ENCODE measurements at regions not wholly inside any gene's neighbourhood (a gene's known extent, or its start where the extent isn't known, plus 50 kb on each side); places are given as distances from the start of the nearest gene placed in this dataset.

GRCh38 chr2:5983511-5984272 lies 291.5 kb downstream of the SOX11 start:
- H3K27me3 Mint-ChIP-seq (ENCODE audit: low read depth in 3 of 3): peaks cover 0 to 2% (median 1%) of the 10 kb centered on the region in 3 donors
- no peak overlapping the region for H3K4me3 Mint-ChIP-seq
- no peak overlapping the region for H3K27ac Mint-ChIP-seq
- no peaks in the 10 kb centered on the region for H3K4me1 Mint-ChIP-seq
- H3K36me3 Mint-ChIP-seq: no peaks in the 10 kb centered on the region
- no peak for DNase-seq
- peaks cover 0 to 7% (median 2%) of the 10 kb centered on the region in 6 donors for H3K9me3 Mint-ChIP-seq

GRCh38 chr2:5984273-5984655 lies 292.1 kb downstream of the SOX11 start:
- Mint-ChIP-seq H3K4me3 (no peak overlapping the region), H3K27me3 (ENCODE audit: low read depth in 3 of 3) (peaks cover 0 to 2% (median 1%) of the 10 kb centered on the region in 3 donors), H3K27ac (no peak overlapping the region), H3K36me3 (no peaks in the 10 kb centered on the region), H3K9me3 (peaks cover 0 to 7% (median 2%) of the 10 kb centered on the region in 6 donors), H3K4me1 (no peaks in the 10 kb centered on the region)
- no peak for DNase-seq

DNA sequence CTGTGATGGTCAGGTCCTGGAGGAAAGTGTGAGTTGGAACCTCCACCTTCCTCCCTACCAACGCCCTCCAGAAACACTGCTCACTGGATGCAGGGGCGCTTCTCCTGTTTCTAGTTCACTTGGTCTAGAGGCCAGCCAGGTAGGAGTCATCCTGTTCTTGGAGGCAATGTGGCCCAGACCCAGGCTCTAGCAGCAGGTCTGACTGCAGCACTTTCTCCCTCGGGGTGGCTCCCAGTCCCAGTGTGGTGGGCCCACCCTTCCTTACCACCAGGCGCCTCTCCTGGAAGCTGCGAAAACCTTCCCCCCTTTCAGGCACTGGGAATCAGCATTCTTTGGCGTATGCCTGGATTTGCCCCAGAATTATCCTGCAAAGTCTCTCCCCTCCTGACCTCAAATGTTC lies 292.8 kb downstream of the SOX11 start:
- H3K27me3 Mint-ChIP-seq (ENCODE audit: low read depth in 3 of 3): peaks cover 0 to 2% (median 1%) of the 10 kb centered on the region in 3 donors
- peaks cover 0 to 7% (median 2%) of the 10 kb centered on the region in 6 donors for H3K9me3 Mint-ChIP-seq
- no peak for DNase-seq
- no peak overlapping the region for H3K27ac Mint-ChIP-seq
- no peak overlapping the region for H3K4me3 Mint-ChIP-seq
- H3K4me1 Mint-ChIP-seq: no peaks in the 10 kb centered on the region
- H3K36me3 Mint-ChIP-seq: no peaks in the 10 kb centered on the region

GRCh38 chr2:5985536-5986385 lies 293.6 kb downstream of the SOX11 start:
- Mint-ChIP-seq H3K36me3 (no peaks in the 10 kb centered on the region), H3K4me3 (no peak overlapping the region)

GRCh38 chr2:5986801-5987787 lies 294.9 kb downstream of the SOX11 start:
- Mint-ChIP-seq H3K27me3 (ENCODE audit: low read depth in 3 of 3) (peaks cover 0 to 2% (median 0%) of the 10 kb centered on the region in 3 donors), H3K4me1 (no peaks in the 10 kb centered on the region), H3K4me3 (no peak overlapping the region), H3K9me3 (peaks cover 0 to 10% (median 2%) of the 10 kb centered on the region in 6 donors), H3K36me3 (no peaks in the 10 kb centered on the region), H3K27ac (no peak overlapping the region)
- no peak for DNase-seq

More at GRCh38 chr2:5985536-5986385, 293.6 kb downstream of the SOX11 start:
- no peak for DNase-seq
- no peak overlapping the region for H3K27ac Mint-ChIP-seq
- no peaks in the 10 kb centered on the region for H3K4me1 Mint-ChIP-seq
- H3K9me3 Mint-ChIP-seq: peaks cover 0 to 7% (median 2%) of the 10 kb centered on the region in 6 donors
- peaks cover 0 to 2% (median 1%) of the 10 kb centered on the region in 3 donors for H3K27me3 Mint-ChIP-seq (ENCODE audit: low read depth in 3 of 3)

DNA sequence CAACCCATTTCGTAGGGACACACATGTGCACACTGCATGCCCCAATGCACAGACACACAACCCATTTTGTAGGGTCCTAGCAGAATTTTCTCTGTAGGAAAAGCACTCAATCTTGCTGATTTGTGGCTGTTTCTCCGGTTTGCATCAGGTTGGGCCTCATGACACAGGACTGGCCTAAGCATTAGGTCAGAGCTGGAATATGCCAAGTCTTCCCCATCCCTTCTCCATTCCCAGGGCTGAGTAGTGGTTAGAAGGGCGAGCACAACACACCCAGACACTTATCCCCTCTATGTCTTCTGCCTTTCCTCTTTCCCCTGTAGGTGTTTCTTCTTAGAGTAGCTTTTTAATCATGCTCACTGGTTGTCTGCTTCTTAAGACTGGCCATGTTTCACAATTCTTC lies 295.9 kb downstream of the SOX11 start:
- DNase-seq: no peak
- Mint-ChIP-seq H3K27me3 (ENCODE audit: low read depth in 3 of 3) (peaks cover 0 to 2% (median 0%) of the 10 kb centered on the region in 3 donors), H3K4me3 (no peak overlapping the region), H3K27ac (no peak overlapping the region), H3K9me3 (peaks cover 0 to 20% (median 2%) of the 10 kb centered on the region in 6 donors), H3K36me3 (no peaks in the 10 kb centered on the region), H3K4me1 (no peaks in the 10 kb centered on the region)

DNA sequence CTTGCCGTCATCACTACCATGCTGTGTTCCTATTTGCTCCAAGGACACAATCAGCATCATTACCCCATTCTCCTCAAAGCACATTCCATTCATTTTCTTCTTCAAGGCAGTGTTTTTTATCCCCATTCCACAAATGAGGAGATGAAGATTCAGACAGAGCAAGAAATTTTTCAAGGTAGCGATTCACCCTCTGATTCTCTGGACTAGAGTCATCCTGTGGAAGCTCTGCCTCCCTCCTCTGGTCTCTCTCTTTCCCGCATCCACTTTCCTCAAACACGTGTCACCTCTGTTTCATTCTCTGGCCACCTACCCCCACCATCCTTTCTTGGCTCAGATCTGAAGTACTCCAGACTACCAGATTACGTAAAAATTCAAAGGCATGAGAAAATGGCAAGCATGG lies 297.9 kb downstream of the SOX11 start:
- Mint-ChIP-seq H3K9me3 (peaks cover 0 to 27% (median 2%) of the 10 kb centered on the region in 6 donors), H3K36me3 (no peaks in the 10 kb centered on the region), H3K27me3 (ENCODE audit: low read depth in 3 of 3) (no peaks in the 10 kb centered on the region), H3K4me3 (no peak overlapping the region), H3K27ac (no peak overlapping the region), H3K4me1 (no peaks in the 10 kb centered on the region)
- DNase-seq: no peak

- Mint-ChIP-seq H3K27ac (no peak overlapping the region), H3K9me3 (peaks cover 0 to 27% (median 0%) of the 10 kb centered on the region in 6 donors), H3K4me3 (no peak overlapping the region), H3K36me3 (no peaks in the 10 kb centered on the region), H3K27me3 (ENCODE audit: low read depth in 3 of 3) (no peaks in the 10 kb centered on the region), H3K4me1 (no peaks in the 10 kb centered on the region)
- DNase-seq: no peak
Measured at GRCh38 chr2:5991305-5991968, 299.3 kb downstream of the SOX11 start.

GRCh38 chr2:5995832-5996231 lies 303.6 kb downstream of the SOX11 start:
- H3K36me3 Mint-ChIP-seq: no peaks in the 10 kb centered on the region

GRCh38 chr2:6008186-6008585 lies 316.0 kb downstream of the SOX11 start:
- Mint-ChIP-seq H3K4me3 (no peak overlapping the region), H3K27me3 (ENCODE audit: low read depth in 3 of 3) (peaks cover 0 to 2% (median 2%) of the 10 kb centered on the region in 3 donors), H3K36me3 (no peaks in the 10 kb centered on the region), H3K9me3 (peaks cover 0 to 20% (median 4%) of the 10 kb centered on the region in 6 donors), H3K27ac (no peak overlapping the region), H3K4me1 (no peaks in the 10 kb centered on the region)
- DNase-seq: no peak

More at GRCh38 chr2:5995832-5996231, 303.6 kb downstream of the SOX11 start:
- Mint-ChIP-seq H3K27ac (no peak overlapping the region), H3K9me3 (peaks cover 0 to 25% (median 3%) of the 10 kb centered on the region in 6 donors), H3K27me3 (ENCODE audit: low read depth in 3 of 3) (peaks cover 0 to 2% (median 0%) of the 10 kb centered on the region in 3 donors), H3K4me3 (no peak overlapping the region), H3K4me1 (no peaks in the 10 kb centered on the region)
- no peak for DNase-seq

DNA sequence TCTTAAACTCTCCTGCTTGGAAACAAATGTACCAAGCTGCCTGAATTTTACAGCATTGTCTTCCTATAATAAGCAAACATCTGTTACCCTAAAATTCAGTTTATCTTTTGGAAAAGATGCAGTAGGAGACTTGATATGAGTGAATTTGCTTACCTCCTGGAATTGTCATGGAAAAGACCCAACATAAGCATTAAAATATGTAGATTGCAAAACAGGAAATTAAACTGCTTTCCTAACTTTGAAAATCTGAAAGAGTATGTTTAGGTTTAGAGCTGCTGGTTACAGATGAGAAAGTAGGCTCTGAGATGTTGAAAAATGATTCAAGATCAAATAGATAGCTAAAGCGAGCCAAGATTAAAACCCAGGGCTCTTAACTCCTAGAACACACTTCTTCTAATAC lies 316.5 kb downstream of the SOX11 start:
- Mint-ChIP-seq H3K4me3 (no peak overlapping the region), H3K27ac (no peak overlapping the region), H3K27me3 (ENCODE audit: low read depth in 3 of 3) (peaks cover 0 to 2% (median 2%) of the 10 kb centered on the region in 3 donors), H3K4me1 (no peaks in the 10 kb centered on the region), H3K36me3 (no peaks in the 10 kb centered on the region), H3K9me3 (peaks cover 0 to 16% (median 4%) of the 10 kb centered on the region in 6 donors)
- no peak for DNase-seq

GRCh38 chr2:6010163-6010562 lies 318.0 kb downstream of the SOX11 start:
- Mint-ChIP-seq H3K36me3 (no peaks in the 10 kb centered on the region), H3K4me3 (no peak overlapping the region), H3K27me3 (ENCODE audit: low read depth in 3 of 3) (peaks cover 0 to 2% (median 2%) of the 10 kb centered on the region in 3 donors), H3K27ac (no peak overlapping the region), H3K9me3 (peaks cover 0 to 15% (median 1%) of the 10 kb centered on the region in 6 donors), H3K4me1 (no peaks in the 10 kb centered on the region)
- DNase-seq: no peak

DNA sequence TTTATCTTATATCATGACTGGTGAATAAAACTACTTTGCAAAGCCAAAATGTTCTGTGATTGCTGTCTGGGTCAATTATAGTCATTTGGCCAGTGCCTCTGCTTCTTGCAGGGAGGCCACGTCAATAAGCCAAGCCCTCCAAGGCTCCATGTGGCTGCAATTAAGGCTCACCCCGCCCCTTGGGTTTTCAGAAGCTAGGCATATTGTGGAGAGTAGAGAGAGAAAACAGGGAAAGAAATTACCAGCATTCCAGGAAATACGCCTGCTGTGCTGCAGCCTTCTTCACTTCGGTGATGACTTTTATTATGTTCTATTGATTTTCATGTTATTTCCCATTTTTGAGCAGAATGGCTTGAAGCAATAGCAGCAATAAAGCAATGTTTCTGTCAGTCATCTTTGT lies 319.7 kb downstream of the SOX11 start:
- Mint-ChIP-seq H3K27me3 (ENCODE audit: low read depth in 3 of 3) (peaks cover 0 to 1% (median 0%) of the 10 kb centered on the region in 3 donors), H3K9me3 (peaks cover 0 to 8% (median 1%) of the 10 kb centered on the region in 6 donors), H3K27ac (no peak overlapping the region), H3K4me1 (no peaks in the 10 kb centered on the region), H3K4me3 (no peak overlapping the region), H3K36me3 (no peaks in the 10 kb centered on the region)
- DNase-seq: no peak
